NCI-H2227 (cell line): ENCODE measurements at regions not wholly inside any gene's neighbourhood (a gene's known extent, or its start where the extent isn't known, plus 50 kb on each side); places are given as distances from the start of the nearest gene placed in this dataset.

Experiments used
- DNase-seq: peaks from one replicate; lab custom pipeline; 2025; ENCODE audit not compliant: unreplicated experiment; lab: John Stamatoyannopoulos, UW

DNA sequence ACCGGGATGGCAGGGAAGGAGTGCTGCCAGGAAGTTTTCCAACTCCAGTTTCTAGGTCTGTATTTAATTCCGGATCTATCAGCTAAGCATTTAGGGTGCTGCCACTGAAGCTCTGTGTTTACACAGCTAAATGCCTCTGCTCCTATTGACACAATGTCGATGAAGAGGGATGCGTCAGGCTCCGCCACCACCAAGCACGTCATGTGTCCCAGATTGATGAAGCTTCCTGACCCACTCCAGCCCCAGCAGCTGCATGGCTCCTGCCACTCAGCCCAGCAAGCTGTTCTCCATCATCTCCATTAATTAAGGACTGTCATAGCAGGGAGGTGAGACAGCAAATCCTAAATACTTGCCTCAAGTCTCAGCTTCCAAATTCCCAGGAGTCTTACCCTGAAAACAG lies 435.2 kb upstream of the ZNF507 start:
- DNase-seq, result no peak

DNA sequence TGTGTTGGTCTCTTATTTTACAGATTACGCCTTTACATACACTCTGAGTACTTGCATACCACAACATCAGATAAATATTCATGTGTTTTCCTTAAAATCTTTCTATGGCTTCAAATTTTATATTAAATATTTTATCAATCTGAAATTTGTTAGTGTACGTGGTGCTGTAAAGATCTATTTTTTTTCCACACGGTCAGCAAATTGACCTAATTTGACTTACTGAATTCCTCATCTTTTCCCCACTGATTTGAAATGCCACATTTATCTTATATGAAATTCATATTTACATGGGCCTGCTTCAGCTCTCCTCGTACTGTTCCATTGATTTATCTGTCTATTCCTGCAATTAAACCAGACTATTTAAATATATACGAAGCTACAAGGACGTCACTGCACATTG lies 433.8 kb upstream of the ZNF507 start:
- no peak for DNase-seq

DNA sequence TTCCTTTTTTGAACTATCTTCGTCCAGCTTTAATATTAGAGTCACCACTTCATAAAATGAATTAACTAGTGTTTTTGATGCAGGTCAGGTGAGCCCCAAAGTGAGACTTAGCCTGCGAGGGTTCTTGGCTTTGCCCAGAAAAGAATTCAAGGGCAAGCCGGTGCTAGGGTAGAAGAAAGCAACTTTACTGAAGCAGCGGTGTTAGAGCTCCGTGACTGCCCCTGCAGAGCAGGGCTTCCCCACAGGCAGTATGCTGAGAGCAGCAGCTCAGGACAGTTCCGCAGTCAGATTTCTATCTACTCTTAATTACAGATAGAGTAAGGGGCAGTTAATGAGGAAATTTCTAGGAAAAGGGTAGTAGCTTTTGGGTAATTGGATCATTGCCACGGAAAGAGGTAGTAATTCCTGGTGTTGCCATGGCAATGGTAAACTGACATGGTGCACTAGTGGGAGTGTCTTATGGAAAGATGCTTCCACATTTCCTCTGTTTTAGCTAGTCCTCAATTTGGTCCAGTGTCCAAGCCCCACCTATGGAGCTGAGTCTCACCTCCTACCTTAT lies 432.2 kb upstream of the ZNF507 start:
- no peak for DNase-seq

DNA sequence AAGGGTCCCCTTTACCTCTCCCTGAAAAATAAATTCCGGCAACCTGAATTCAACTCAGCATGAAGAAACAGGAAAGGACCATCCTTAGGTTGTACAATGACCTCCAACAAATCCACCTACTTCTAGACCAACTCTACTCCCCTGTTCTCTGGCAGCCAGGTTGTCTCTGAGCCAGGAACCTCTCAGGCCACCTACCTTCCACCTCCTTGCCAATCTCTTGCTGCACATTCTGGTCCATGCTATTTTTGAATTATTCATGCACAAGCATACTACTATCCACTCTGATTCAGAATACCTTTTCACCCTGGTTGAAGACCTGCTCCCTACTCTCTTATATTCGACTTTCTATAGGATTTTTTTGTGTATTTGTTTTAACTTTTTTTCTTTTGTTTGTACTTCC lies 415.0 kb upstream of the ZNF507 start:
- DNase-seq, result no peak

GRCh38 chr19:31937983-31938382 lies 407.4 kb upstream of the ZNF507 start:
- no peak for DNase-seq

GRCh38 chr19:31938675-31939074 lies 406.7 kb upstream of the ZNF507 start:
- DNase-seq, result no peak

DNA sequence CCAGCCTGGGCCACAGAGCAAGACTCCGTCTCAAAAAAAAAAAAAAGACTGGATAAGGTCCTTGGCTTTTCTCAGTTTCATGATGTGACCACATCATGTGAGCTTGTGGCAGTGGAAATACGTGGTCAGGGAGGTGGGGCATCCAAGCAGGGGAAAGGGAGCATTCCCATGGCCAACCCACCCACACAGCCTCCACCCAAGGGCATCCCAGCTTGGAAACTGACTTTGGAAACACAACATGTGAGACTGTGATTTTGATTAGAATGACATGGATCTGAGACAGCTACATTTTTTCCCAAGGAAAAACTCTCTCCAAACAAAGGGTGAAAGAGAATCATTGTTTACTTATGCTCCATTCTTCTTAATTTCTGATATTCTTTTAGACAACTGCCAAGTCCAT lies 405.0 kb upstream of the ZNF507 start:
- no peak for DNase-seq

DNA sequence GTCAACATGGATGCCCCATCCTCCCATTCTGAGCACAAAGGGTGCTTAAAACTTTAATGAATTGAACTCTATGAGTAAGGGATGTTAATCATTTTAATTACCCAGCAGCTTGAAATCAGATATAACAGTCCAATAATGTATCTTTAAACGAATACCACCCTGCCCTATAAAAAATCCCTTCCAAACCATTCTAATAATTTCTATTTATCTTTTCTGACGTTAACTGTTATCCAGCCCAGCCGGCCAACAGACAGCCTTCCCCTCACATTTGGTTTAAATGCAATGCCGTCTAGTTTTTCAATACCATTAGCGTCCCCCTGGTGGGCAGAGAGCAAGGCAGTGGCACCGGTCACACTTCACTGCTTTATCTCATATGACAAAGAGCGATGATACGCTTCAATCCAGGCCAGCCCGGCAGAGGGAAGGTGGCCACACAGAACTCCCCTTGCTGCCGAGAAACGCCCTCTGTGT lies 402.2 kb upstream of the ZNF507 start:
- no peak for DNase-seq

GRCh38 chr19:31943778-31944177 lies 401.6 kb upstream of the ZNF507 start:
- DNase-seq, result no peak

GRCh38 chr19:31944326-31944725 lies 401.1 kb upstream of the ZNF507 start:
- DNase-seq, result no peak

- DNase-seq, result no peak
Measured at GRCh38 chr19:31946491-31946890, 398.9 kb upstream of the ZNF507 start.

DNA sequence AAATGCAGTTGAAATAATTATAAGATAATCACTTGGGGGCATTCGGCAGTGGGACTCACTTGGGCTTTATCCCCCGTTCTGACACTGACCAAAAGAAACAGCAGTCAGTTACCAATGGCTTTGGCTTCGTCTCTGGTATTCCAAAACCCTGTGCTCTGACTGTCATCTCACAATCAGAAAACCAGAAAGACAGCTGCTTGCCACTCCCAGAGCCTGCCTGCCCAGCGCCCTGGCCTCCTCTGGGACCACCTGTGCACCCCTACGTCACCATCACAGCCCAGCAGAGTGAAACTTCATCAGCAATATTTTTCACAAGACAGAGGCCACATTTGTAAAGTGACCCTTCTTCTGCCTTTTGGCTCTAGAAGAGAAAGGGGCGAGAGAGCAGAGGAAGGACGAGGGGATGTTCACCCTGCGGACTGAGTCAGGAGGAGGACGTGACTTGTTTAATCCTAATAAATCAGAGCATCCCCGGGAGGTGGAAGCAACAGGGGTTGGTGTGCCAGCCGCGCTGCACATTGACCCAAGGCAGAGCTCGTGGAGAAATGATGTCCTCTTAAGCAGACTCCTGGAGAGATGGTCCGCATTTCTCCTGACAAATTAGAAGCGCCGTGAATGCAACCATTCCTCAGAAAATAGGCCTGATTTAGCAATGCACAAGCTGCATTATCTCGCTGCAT lies 397.8 kb upstream of the ZNF507 start:
- no peak for DNase-seq

DNA sequence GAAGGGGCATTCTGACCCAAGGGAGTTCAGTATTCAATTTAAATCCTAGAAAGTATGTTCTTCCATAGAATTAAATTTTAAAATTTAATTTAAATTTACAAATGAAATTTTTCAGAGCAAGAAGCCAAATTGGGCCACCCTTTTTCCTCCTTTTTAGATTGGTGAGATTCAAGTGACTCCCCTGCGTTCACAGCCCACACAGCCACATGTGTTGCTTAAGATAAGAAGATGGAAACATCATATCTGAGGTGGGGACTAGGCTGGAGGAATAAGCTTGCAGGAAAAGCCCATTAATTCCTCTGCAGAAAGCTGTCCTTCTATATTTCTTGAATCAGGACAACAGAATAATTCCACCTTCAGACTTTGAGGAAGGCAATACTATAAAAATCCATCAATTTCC lies 392.7 kb upstream of the ZNF507 start:
- no peak for DNase-seq

GRCh38 chr19:31955061-31955460 lies 390.3 kb upstream of the ZNF507 start:
- DNase-seq, result no peak

DNA sequence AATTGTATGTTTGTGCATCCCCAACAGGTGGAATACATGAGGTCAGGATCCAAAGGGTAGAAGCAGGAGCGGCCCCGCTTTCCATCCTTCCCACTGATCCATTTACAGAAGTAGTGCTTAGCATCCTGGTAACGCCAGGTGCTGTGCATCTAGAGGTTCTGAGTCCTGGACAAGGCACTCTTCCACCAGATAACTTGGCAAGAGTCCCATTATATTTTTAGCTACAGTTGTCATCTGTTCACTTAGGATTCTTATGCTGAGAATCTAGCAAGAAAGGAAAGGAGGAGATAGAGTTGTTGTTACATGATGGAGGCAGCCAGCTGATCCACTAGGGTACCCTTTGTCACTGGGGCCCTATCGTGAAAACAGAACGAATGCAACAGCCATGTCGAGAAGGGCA lies 389.5 kb upstream of the ZNF507 start:
- no peak for DNase-seq

GRCh38 chr19:31956771-31957392 lies 388.5 kb upstream of the ZNF507 start:
- no peak for DNase-seq

GRCh38 chr19:31957711-31958110 lies 387.7 kb upstream of the ZNF507 start:
- no peak for DNase-seq

DNA sequence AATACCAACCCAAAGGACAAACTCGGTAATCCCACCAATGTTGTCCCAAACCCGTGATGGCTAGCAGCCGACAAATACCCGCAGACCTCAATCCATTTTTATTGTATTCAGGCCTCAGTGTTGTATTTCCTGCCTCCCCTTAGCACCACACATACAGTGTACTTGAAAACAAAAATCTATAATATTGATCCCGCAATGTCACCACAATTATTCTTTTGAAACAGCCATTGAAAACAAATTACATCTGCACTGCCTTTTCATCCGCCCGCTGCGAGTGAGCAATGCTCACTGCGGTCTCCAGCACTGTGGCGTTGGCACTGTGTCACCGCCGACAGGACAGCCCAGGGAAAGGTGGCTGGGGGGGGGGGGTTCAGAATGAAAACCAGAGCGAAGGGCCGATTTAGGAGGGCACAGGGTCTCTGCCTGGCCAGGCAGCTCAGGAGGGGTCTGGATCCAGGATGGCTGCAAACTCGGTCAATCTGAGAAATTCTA lies 385.8 kb upstream of the ZNF507 start:
- DNase-seq, result no peak

DNA sequence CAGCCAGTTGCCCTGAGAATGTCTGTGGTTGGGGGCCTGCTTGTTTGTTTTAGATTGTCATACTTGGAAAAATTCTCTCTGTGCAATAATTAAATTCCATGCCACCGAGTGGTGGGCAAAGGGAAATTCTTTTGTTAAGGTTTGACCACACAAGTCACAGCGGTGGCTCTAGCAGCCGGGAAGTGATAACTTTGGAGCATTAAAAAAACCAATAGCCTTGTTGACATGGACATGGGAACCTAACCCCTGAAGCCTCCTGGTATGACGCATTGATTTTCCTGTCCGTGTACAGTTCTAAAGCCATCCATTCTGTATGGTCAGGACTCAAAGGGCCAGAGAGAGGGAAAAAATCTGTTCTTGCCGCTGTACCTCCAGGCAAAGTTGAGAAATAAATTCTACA lies 384.9 kb upstream of the ZNF507 start:
- DNase-seq, result no peak

- DNase-seq, result no peak
Measured at GRCh38 chr19:31961191-31961590, 384.2 kb upstream of the ZNF507 start.

- no peak for DNase-seq
Measured at GRCh38 chr19:31961667-31962066, 383.7 kb upstream of the ZNF507 start.

GRCh38 chr19:31962561-31962996 lies 382.8 kb upstream of the ZNF507 start:
- no peak for DNase-seq
